ENCODE measurements at regions not wholly inside any gene's neighbourhood (a gene's known extent, or its start where the extent isn't known, plus 50 kb on each side); places are given as distances from the start of the nearest gene placed in this dataset.

DNA sequence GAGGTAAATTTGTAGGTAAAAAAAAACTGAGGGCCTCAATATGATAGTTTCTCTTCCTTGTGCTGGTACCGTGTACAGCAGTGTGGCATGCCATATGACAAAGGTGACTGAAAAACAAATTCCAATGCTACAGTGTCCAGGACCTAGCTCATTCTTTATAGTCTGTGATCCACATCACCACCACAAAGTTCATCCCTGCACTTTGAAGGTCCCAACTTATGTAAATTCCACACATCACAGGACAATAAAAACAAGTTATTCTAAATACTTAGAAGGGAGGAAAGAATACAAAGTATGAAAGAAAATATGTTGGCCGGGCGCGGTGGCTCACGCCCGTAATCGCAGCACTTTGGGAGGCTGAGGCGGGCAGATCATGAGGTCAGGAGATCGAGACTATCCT is 314.6 kb upstream of the SGCG start:
- H4K20me1 ChIP-seq (replicated peaks; ENCODE audit: control insufficient read depth, insufficient read depth, low read length): no peaks in the 10 kb centered on the region
- no peak overlapping the region for H2AFZ ChIP-seq (ENCODE audit: low read depth, low read length)
- no peaks in the 10 kb centered on the region for H3K9me3 ChIP-seq (replicated peaks; ENCODE audit: control insufficient read depth, insufficient read depth, low read depth, low read length)
- H3K4me3 ChIP-seq: no peak overlapping the region
- no peaks in the 10 kb centered on the region for H3K4me1 ChIP-seq (replicated peaks in 1 of 2; ENCODE audit: control insufficient read depth in 2 of 2, insufficient read depth in 2 of 2, low read length in 2 of 2)
- no peaks in the 10 kb centered on the region for H3K36me3 ChIP-seq (ENCODE audit: control insufficient read depth, insufficient read depth, low read length)
- ChIA-PET POLR2A (no interaction called here), CTCF (ENCODE audit: low intra/inter-chr PET ratio) (no interaction called here)
- no peaks in the 10 kb centered on the region for H3K79me2 ChIP-seq (ENCODE audit: control insufficient read depth, insufficient read depth, low read length)
- no peak overlapping the region for H3K4me2 ChIP-seq (ENCODE audit: insufficient read depth, low read length)
- DNase-seq (ENCODE audit: extremely low read depth in 1 of 4, low spot score in 3 of 4) (no peak), FAIRE-seq (no peak), ATAC-seq (no peak)
- H3K9me1 ChIP-seq (ENCODE audit: control insufficient read depth, insufficient read depth, low read length): no peaks in the 10 kb centered on the region
- WGBS (ENCODE audit: insufficient coverage, low coverage, missing lambda C conversion rate): 78% methylated on average over 4 of the region's 9 CpGs
- BruUV-seq (replicated peaks): no TSS peak
- no peak overlapping the region for H3K9ac ChIP-seq (ENCODE audit: insufficient read depth in 1 of 2, low read depth in 2 of 2, low read length in 2 of 2)
- intact Hi-C loops (cut with micrococcal nuclease) (loop anchor here (10.0 kb wide), 1 partner anchor 61 kb away; no protein-coding TSS in a partner anchor), in situ Hi-C loops (cut with MboI) (no loop called here)
- no peaks in the 10 kb centered on the region for H3K27me3 ChIP-seq (ENCODE audit: control insufficient read depth in 2 of 2, insufficient read depth in 2 of 2, low read length in 2 of 2)
- TF ChIP-seq PCBP1 (IDR thresholded peaks at IDR 0.05; ENCODE audit: low read depth, low read length, poor library complexity, severe bottlenecking) (no peak), RAD21 (CRISPR knock-in tag; conservative IDR thresholded peaks at IDR 0.05 in 1 of 2, IDR thresholded peaks at IDR 0.05 in 1 of 2) (no peak), ARID1B (IDR thresholded peaks at IDR 0.05) (no peak)
- TF ChIP-seq, protein P1, sequence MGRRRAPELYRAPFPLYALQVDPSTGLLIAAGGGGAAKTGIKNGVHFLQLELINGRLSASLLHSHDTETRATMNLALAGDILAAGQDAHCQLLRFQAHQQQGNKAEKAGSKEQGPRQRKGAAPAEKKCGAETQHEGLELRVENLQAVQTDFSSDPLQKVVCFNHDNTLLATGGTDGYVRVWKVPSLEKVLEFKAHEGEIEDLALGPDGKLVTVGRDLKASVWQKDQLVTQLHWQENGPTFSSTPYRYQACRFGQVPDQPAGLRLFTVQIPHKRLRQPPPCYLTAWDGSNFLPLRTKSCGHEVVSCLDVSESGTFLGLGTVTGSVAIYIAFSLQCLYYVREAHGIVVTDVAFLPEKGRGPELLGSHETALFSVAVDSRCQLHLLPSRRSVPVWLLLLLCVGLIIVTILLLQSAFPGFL (CRISPR knock-in tag; IDR thresholded peaks at IDR 0.05): no peak
- H3K27ac ChIP-seq (ENCODE audit: extremely low read depth, low read depth, low read length): no peak overlapping the region

DNA sequence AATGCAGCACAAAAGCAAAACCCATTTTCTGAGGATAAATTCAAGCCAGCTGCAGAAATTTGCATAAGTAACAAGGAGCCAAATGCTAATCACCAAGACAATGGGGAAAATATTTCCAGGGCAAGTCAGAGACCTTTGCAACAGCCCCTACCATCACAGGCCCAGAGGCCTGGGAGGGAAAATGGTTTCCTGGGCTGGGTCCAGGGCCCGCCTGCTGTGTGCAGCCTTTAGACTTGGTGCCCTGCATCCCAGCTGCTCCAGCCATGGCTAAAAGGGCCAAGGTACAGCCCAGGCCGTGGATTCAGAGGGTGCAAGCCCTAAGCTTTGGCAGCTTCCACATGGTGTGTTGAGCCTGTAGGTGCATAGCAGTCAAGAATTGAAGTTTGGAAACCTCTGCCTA is 309.5 kb upstream of the SGCG start:
- H3K4me2 ChIP-seq (ENCODE audit: insufficient read depth, low read length): no peak overlapping the region
- no peaks in the 10 kb centered on the region for H3K9me1 ChIP-seq (ENCODE audit: control insufficient read depth, insufficient read depth, low read length)
- no peaks in the 10 kb centered on the region for H3K79me2 ChIP-seq (ENCODE audit: control insufficient read depth, insufficient read depth, low read length)
- ChIA-PET POLR2A (interaction anchor here (1.1 kb wide), 1 partner anchor 15 kb away, joined by 3 read pairs; no protein-coding TSS in a partner anchor), CTCF (ENCODE audit: low intra/inter-chr PET ratio) (no interaction called here)
- ATAC-seq (no peak), DNase-seq (ENCODE audit: extremely low read depth in 1 of 4, low spot score in 3 of 4) (no peak), FAIRE-seq (no peak)
- 52% methylated on average over 2 of the region's 2 CpGs for WGBS (ENCODE audit: insufficient coverage, low coverage, missing lambda C conversion rate)
- H3K4me3 ChIP-seq: no peak overlapping the region
- H3K9ac ChIP-seq (ENCODE audit: insufficient read depth in 1 of 2, low read depth in 2 of 2, low read length in 2 of 2): no peak overlapping the region
- in situ Hi-C loops (cut with MboI) (no loop called here), intact Hi-C loops (cut with micrococcal nuclease) (no loop called here)
- no peaks in the 10 kb centered on the region for H3K4me1 ChIP-seq (replicated peaks in 1 of 2; ENCODE audit: control insufficient read depth in 2 of 2, insufficient read depth in 2 of 2, low read length in 2 of 2)
- no peaks in the 10 kb centered on the region for H3K36me3 ChIP-seq (ENCODE audit: control insufficient read depth, insufficient read depth, low read length)
- H4K20me1 ChIP-seq (replicated peaks; ENCODE audit: control insufficient read depth, insufficient read depth, low read length): no peaks in the 10 kb centered on the region
- no peaks in the 10 kb centered on the region for H3K27me3 ChIP-seq (ENCODE audit: control insufficient read depth in 2 of 2, insufficient read depth in 2 of 2, low read length in 2 of 2)
- H3K9me3 ChIP-seq (replicated peaks; ENCODE audit: control insufficient read depth, insufficient read depth, low read depth, low read length): no peaks in the 10 kb centered on the region
- BruUV-seq (replicated peaks): no TSS peak
- no peak overlapping the region for H2AFZ ChIP-seq (ENCODE audit: low read depth, low read length)
- H3K27ac ChIP-seq (ENCODE audit: extremely low read depth, low read depth, low read length): no peak overlapping the region
- TF ChIP-seq, protein P2, sequence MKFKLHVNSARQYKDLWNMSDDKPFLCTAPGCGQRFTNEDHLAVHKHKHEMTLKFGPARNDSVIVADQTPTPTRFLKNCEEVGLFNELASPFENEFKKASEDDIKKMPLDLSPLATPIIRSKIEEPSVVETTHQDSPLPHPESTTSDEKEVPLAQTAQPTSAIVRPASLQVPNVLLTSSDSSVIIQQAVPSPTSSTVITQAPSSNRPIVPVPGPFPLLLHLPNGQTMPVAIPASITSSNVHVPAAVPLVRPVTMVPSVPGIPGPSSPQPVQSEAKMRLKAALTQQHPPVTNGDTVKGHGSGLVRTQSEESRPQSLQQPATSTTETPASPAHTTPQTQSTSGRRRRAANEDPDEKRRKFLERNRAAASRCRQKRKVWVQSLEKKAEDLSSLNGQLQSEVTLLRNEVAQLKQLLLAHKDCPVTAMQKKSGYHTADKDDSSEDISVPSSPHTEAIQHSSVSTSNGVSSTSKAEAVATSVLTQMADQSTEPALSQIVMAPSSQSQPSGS (CRISPR knock-in tag; IDR thresholded peaks at IDR 0.05): no peak
- TF ChIP-seq ZNF707 (CRISPR knock-in tag; conservative IDR thresholded peaks at IDR 0.05) (no peak), PCBP1 (IDR thresholded peaks at IDR 0.05; ENCODE audit: low read depth, low read length, poor library complexity, severe bottlenecking) (no peak), ASH1L (IDR thresholded peaks at IDR 0.05; ENCODE audit: borderline replicate concordance, low read depth, partially characterized antibody) (no peak), SP2 (IDR thresholded peaks at IDR 0.05; ENCODE audit: extremely low read depth, low read depth, low read length, poor library complexity, severe bottlenecking) (no peak)
- TF ChIP-seq, protein P3, sequence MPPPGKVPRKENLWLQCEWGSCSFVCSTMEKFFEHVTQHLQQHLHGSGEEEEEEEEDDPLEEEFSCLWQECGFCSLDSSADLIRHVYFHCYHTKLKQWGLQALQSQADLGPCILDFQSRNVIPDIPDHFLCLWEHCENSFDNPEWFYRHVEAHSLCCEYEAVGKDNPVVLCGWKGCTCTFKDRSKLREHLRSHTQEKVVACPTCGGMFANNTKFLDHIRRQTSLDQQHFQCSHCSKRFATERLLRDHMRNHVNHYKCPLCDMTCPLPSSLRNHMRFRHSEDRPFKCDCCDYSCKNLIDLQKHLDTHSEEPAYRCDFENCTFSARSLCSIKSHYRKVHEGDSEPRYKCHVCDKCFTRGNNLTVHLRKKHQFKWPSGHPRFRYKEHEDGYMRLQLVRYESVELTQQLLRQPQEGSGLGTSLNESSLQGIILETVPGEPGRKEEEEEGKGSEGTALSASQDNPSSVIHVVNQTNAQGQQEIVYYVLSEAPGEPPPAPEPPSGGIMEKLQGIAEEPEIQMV (tag; conservative IDR thresholded peaks at IDR 0.05; ENCODE audit: low read depth): no peak
